Activated T-cell treated with anti-CD3 and anti-CD28 coated beads, Interleukin-2, amount 50 U/mL, for 4 hours (primary cell): ENCODE measurements at regions not wholly inside any gene's neighbourhood (a gene's known extent, or its start where the extent isn't known, plus 50 kb on each side); places are given as distances from the start of the nearest gene placed in this dataset.
"Not testable (repeated sequence)": the region's sequence is repeated elsewhere in the genome, so short reads cannot be mapped to it uniquely, and the experiment has no call there.

Source experiments
- ATAC-seq, 2 donors: fragments of 200-7000 bp; cut with Tn5 transposase; one replicate each; pipeline ENCODE4 v1.10.0; 2021
- DNase-seq: peaks from one replicate; pipeline ENCODE4 v3.0.0-alpha.2; 2020
- H3K27me3 Mint-ChIP-seq: one replicate; pipeline ENCODE4 v1.8.0; 2021; ENCODE audit warnings: low read depth, mixed read lengths
- H3K36me3 Mint-ChIP-seq: one replicate; pipeline ENCODE4 v1.8.0; 2022; ENCODE audit warnings: mixed read lengths; ENCODE audit not compliant: insufficient read depth
- H3K4me1 Mint-ChIP-seq: one replicate; pipeline ENCODE4 v1.8.0; 2021; ENCODE audit warnings: low read depth, mixed read lengths
- H3K4me3 Mint-ChIP-seq: one replicate; pipeline ENCODE4 v1.8.0; 2021; ENCODE audit warnings: mild to moderate bottlenecking, moderate library complexity, mixed read lengths
- H3K9me3 Mint-ChIP-seq: one replicate; pipeline ENCODE4 v1.8.0; 2021; ENCODE audit warnings: mixed read lengths

DNA sequence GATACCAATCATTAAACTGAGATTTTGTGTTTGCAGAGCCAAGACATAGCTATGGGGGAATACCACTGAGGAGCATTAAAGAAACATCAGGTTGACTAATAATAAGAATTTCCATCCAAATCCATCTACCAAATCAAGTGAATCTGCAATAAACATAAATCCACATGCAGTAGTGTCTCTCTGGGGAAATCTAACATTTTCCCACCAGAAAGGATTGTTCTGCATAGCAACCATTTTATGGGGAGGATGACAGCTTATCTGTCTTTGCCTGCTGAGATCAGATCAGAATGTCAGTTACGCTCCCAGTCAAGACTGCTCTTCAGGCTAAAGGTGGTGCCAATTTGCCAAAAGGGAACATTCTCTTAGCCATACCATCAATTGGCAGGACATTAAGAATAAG is 1098.9 kb upstream of the CHAC2 start:
- Mint-ChIP-seq H3K9me3 (peaks cover 20% of the 10 kb centered on the region), H3K4me3 (no peak overlapping the region), H3K27me3 (no peaks in the 10 kb centered on the region), H3K36me3 (no peaks in the 10 kb centered on the region), H3K4me1 (no peaks in the 10 kb centered on the region)
- DNase-seq (no peak), ATAC-seq (no peak)

DNA sequence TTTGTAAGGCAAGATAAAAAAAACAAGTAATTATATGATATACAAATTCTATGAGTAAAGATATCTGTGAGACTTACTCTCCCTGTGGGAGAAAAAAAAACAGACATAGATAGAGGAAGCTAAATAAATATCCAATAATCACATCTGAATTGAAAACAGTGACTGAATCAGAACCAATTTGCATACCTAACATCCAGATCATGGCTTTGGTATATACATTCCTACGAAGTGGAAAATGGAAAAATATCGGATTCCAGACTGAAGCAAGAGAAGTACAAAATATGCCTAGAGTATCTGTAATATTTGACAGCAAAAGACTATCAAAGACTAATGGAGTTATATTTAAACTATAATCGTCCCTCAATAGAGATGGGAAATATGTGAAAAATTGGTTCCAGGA is 1108.1 kb upstream of the CHAC2 start:
- no peaks in the 10 kb centered on the region for H3K36me3 Mint-ChIP-seq
- no peaks in the 10 kb centered on the region for H3K4me1 Mint-ChIP-seq
- H3K4me3 Mint-ChIP-seq, result no peak overlapping the region
- ATAC-seq (no peak), DNase-seq (no peak)
- H3K27me3 Mint-ChIP-seq, result no peaks in the 10 kb centered on the region
- peaks cover 6% of the 10 kb centered on the region for H3K9me3 Mint-ChIP-seq

DNA sequence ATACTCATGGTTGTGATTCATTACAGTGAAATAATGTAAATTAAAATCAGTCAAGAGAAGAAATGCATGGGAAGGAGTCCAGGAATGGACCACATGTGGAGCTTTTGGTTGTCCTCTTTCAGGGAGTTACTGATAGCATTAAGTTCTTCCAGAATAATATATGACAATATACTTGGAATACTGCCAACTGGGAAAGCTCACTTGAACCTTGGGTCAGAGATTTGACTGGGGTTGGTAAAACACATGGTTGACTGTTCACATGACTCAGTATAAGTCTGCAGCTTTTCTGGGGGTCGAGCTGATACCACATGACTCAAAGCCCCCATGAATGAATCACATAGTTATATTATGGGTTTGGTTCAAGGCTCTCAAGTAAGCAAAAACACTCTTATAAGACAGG is 1109.0 kb upstream of the CHAC2 start:
- DNase-seq (no peak), ATAC-seq (no peak)
- H3K36me3 Mint-ChIP-seq, result no peaks in the 10 kb centered on the region
- peaks cover 3% of the 10 kb centered on the region for H3K9me3 Mint-ChIP-seq
- H3K27me3 Mint-ChIP-seq, result no peaks in the 10 kb centered on the region
- H3K4me1 Mint-ChIP-seq, result no peaks in the 10 kb centered on the region
- H3K4me3 Mint-ChIP-seq, result no peak overlapping the region

DNA sequence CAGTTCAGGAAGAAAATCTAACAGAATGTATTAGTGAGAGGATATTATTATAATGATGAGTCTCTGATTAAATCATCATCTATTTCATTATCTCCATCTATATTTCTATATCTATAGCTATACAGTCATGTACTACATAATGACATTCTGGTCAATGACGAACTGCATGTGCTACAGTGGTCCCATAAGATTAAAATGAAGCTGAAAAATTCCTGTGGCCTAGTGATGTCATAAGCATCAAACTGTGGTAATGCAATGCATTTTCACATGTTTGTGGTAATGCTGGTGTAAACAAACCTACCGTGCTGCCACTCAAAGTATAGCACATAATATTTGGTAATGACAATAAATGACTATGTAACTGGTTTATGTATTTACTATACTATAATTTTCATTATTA is 1127.9 kb upstream of the CHAC2 start:
- no peaks in the 10 kb centered on the region for H3K36me3 Mint-ChIP-seq
- H3K27me3 Mint-ChIP-seq, result no peaks in the 10 kb centered on the region
- no peak for DNase-seq
- no peak for ATAC-seq
- peaks cover 14% of the 10 kb centered on the region for H3K9me3 Mint-ChIP-seq
- H3K4me1 Mint-ChIP-seq, result no peaks in the 10 kb centered on the region
- H3K4me3 Mint-ChIP-seq, result no peak overlapping the region

DNA sequence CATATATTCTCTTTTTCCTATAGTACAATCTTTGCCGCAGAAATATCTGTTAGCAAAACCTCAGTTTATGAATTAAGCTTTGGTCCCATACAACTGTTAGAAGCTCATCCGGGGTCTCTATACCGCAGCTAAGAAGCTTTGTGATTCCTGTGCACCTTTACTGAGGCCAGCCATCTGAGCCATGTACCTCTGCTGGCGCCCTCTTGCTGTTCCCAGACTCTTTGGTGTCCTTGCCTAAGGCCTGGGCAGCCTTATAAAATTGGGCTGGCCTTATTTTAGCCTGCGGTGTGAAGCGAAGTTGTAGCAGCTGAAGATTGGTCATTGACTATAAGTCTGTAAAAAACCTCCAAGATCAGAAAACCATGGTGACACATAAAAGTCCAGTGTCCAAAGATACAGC is 1135.1 kb upstream of the CHAC2 start:
- Mint-ChIP-seq H3K36me3 (no peaks in the 10 kb centered on the region), H3K4me3 (no peak overlapping the region), H3K4me1 (no peaks in the 10 kb centered on the region), H3K9me3 (peaks cover 5% of the 10 kb centered on the region), H3K27me3 (no peaks in the 10 kb centered on the region)
- ATAC-seq, result no peak
- DNase-seq, result no peak

DNA sequence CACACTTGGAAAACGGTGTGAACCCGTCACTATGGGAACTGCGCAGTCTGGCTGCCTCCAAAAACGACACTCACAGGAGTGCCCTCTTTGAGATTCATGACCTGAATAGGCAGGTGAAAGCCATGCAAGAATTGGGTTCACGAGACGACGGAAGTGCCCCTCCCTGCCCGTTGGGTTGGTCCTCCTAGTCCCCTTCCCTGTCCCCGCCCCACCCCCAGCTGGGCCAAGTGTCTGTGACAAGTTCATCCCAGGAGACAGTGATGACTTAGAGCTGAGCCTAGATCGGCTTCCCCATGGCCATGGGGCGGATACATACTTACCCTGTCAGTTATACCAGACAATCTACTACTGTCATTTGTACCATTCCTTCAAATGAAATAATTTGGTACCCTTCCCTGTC is 1137.7 kb upstream of the CHAC2 start:
- peaks cover 8% of the 10 kb centered on the region for H3K9me3 Mint-ChIP-seq
- H3K4me3 Mint-ChIP-seq, result no peak overlapping the region
- DNase-seq (no peak), ATAC-seq (no peak)
- H3K36me3 Mint-ChIP-seq, result no peaks in the 10 kb centered on the region
- H3K4me1 Mint-ChIP-seq, result no peaks in the 10 kb centered on the region
- no peaks in the 10 kb centered on the region for H3K27me3 Mint-ChIP-seq

DNA sequence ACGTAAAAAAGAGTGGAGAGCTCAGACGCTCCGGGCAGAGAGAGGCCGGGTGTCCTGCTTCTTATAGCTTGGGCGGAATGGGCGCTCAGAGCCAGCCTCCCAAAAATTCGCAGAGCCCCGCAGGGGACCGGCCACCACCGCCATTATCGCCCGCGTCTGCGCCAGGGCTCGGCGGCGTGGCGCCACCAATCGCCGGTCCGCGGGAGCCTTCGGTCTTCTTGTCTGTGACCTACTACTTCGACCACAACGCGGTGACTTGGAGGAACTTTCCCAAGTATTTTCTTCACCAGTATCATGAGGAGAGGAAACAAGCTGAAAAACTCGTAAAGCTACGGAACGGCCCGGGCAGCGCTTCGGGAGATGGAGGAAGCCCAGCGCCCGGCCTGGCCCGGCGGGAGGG is 1138.1 kb upstream of the CHAC2 start:
- Mint-ChIP-seq H3K9me3 (peaks cover 8% of the 10 kb centered on the region), H3K36me3 (no peaks in the 10 kb centered on the region), H3K4me3 (no peak overlapping the region), H3K4me1 (no peaks in the 10 kb centered on the region), H3K27me3 (no peaks in the 10 kb centered on the region)
- DNase-seq (no peak), ATAC-seq (no peak)

DNA sequence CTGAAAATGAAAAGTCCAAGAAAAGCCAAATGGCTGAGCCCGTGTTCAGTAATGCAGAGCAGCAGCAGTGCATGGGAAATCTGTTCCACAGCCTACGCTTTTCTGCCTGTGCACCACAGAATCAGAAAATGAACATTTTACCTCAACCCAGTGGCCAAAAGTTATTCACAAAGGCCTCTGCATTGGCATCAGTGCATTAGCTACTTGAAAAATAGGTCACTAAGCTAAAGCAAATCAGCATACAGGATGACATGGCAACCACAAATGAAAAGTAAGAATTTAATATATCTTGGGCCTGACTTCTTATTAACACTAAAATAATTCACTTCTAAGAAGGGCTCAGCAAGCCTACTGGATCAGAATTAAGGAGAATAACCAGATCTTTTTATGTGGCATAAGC is 1145.3 kb upstream of the CHAC2 start:
- H3K27me3 Mint-ChIP-seq, result no peaks in the 10 kb centered on the region
- no peak overlapping the region for H3K4me3 Mint-ChIP-seq
- H3K9me3 Mint-ChIP-seq, result peaks cover 5% of the 10 kb centered on the region
- no peak for DNase-seq
- H3K4me1 Mint-ChIP-seq, result no peaks in the 10 kb centered on the region
- no peaks in the 10 kb centered on the region for H3K36me3 Mint-ChIP-seq
- ATAC-seq, result no peak

DNA sequence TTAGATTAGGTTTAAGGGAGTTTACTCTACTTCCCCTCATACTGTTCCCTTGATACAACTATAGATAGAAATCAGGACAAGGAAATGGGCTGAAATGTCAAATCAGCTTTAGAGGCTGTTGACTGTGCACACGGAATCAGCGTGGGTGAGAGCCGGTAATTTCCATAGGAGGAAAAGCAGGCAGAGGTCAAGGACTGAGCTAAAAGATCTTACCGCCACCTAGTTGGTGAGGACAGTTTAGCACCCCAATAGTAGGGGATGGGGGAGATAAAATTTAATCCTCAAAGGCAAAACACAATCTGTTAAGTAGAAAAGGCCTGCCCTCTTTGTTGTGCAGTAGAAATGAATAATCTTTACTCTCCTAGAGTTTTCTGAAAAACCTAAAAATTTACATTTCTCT is 1154.5 kb upstream of the CHAC2 start:
- H3K4me1 Mint-ChIP-seq, result no peaks in the 10 kb centered on the region

DNA sequence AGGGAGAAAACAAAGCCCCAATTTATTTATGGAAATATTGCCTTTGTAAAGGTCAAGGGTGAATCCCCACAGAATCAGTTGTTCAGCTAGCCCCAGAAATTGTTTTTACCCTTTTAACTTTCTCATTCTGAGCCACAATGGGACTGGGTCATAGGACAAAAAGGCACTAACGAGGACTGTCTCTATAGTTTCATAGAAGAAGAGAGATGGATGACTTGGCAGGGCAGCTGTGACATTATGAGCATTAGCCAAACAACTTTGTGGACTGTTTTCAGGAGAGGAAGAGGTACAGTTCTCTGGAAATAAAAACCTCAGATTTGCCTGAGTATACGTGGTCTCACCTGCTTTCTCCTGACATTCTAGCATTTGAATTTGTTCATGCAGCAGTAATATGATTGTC is 1155.8 kb upstream of the CHAC2 start:
- Mint-ChIP-seq H3K4me3 (no peak overlapping the region), H3K27me3 (no peaks in the 10 kb centered on the region), H3K36me3 (no peaks in the 10 kb centered on the region), H3K4me1 (no peaks in the 10 kb centered on the region), H3K9me3 (no peaks in the 10 kb centered on the region)
- DNase-seq (no peak), ATAC-seq (no peak)

More for the DNA sequence above, 1154.5 kb upstream of the CHAC2 start:
- DNase-seq, result no peak
- no peaks in the 10 kb centered on the region for H3K27me3 Mint-ChIP-seq
- H3K4me3 Mint-ChIP-seq, result no peak overlapping the region
- ATAC-seq, result no peak
- no peaks in the 10 kb centered on the region for H3K36me3 Mint-ChIP-seq
- no peaks in the 10 kb centered on the region for H3K9me3 Mint-ChIP-seq

DNA sequence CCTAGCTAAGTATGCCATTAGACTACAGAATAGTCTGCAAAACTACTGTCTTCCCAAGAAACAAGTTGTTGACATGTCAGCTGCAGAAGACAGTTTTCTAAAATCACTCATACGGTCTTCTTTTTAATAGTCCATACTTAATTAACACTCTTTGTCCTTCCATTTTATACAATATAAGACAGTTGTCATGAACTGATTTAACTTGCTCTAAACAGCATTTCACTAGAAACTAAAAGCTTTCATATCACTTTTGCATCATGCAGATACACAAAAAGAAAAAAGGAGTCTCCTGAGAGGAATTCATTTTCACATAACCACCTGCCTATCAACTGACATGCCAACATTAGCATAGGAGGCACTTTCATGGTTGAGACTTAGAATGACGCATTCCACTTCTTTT is 1159.6 kb upstream of the CHAC2 start:
- ATAC-seq, result no peak
- peaks cover 5% of the 10 kb centered on the region for H3K9me3 Mint-ChIP-seq
- no peaks in the 10 kb centered on the region for H3K4me1 Mint-ChIP-seq

DNA sequence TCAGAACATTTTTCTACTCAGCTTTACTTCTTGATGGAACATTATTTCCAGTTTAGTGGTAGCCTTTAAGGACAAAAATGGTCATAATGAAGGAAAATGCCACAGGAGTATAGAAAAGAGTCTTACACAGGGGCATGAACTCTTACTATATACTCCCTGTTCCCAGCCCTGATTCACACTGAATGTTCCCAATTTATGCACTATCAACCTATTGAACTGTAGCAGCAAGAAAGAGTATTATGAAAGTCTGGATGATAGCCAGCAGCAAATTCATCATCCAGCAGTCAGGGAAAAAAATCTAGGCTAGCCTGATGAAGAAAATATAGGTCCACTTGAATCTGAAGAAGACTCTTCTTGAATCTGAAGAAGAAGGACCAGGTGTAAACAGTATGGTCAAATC is 1170.3 kb upstream of the CHAC2 start:
- Mint-ChIP-seq H3K27me3 (no peaks in the 10 kb centered on the region), H3K4me1 (no peaks in the 10 kb centered on the region), H3K4me3 (no peak overlapping the region), H3K9me3 (peaks cover under 1% of the 10 kb centered on the region), H3K36me3 (no peaks in the 10 kb centered on the region)
- DNase-seq (no peak), ATAC-seq (no peak)

More for the DNA sequence above, 1159.6 kb upstream of the CHAC2 start:
- DNase-seq, result no peak
- Mint-ChIP-seq H3K36me3 (no peaks in the 10 kb centered on the region), H3K4me3 (no peak overlapping the region), H3K27me3 (no peaks in the 10 kb centered on the region)

DNA sequence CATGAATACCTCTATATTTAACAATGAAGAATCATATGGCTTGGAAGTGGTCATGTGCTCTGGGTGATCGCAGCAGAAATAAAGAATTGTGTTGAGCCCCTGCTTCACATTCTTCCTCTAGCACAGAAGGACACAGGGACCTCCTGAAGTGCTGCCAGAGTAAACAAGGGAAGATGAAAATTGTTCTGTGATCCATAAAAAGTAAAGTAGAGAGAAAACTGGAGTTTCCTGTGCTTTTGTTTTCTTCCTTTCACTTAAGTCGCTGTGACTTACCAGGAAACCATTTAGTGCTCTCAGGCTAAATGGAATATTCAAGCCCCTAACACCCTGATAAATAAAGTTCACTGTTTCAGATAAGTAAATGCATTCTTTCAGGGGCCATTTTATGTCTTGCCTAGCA is 1173.6 kb upstream of the CHAC2 start:
- no peaks in the 10 kb centered on the region for H3K27me3 Mint-ChIP-seq
- no peak overlapping the region for H3K4me3 Mint-ChIP-seq
- no peak for ATAC-seq

DNA sequence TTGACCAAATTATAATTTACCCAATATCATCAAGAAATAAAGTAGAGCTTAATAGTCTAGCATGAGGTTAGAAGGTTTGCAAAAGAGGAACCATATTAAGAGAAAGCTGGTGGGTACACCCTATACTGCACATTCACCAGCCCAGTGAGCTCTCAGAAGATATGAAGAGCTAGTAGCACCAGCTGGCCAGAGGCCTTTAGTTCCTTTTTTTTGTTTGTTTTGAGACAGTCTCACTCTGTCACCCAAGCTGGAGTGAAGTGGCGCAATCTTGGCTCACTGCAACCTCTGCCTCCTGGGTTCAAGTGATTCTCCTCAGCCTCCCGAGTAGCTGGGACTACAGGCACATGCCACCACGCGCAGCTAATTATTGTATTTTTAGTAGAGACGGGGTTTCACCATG is 1183.5 kb upstream of the CHAC2 start:
- H3K27me3 Mint-ChIP-seq, result not testable (repeated sequence)

More for the DNA sequence above, 1173.6 kb upstream of the CHAC2 start:
- H3K9me3 Mint-ChIP-seq, result peaks cover 3% of the 10 kb centered on the region
- DNase-seq, result no peak
- no peaks in the 10 kb centered on the region for H3K36me3 Mint-ChIP-seq
- no peaks in the 10 kb centered on the region for H3K4me1 Mint-ChIP-seq

DNA sequence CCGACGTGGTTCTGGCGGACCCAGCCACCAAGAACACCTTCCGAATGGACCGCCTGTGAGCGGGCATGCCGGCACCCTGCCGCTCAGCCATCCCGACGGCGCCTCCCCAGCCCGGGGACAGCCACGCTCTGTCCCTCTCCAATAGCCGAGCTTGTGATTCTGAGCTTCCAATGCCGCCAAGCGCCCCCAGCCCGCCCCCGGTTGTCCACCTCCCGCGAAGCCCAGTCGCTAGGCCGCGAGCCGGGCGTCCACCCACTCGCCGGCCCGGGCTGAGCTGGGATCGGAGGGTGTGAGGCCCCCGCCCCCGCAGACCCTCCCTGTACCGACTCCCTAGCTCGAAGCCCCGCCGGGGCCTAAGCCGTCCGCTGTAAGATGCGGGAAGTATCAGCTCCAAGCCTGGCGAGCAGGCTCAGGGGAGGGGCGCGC is 1195.1 kb upstream of the CHAC2 start:
- H3K36me3 Mint-ChIP-seq, result no peaks in the 10 kb centered on the region
- peaks cover 10% of the 10 kb centered on the region for H3K9me3 Mint-ChIP-seq
- no peaks in the 10 kb centered on the region for H3K27me3 Mint-ChIP-seq
- no peak for DNase-seq
- no peak for ATAC-seq
- no peak overlapping the region for H3K4me3 Mint-ChIP-seq
- no peaks in the 10 kb centered on the region for H3K4me1 Mint-ChIP-seq

More for the DNA sequence above, 1183.5 kb upstream of the CHAC2 start:
- H3K4me3 Mint-ChIP-seq, H3K4me1 Mint-ChIP-seq, DNase-seq, ATAC-seq, H3K36me3 Mint-ChIP-seq: not testable (repeated sequence)
- peaks cover 10% of the 10 kb centered on the region for H3K9me3 Mint-ChIP-seq
